Esophagus (tissue), 2 donors: ENCODE measurements at regions not wholly inside any gene's neighbourhood (a gene's known extent, or its start where the extent isn't known, plus 50 kb on each side); places are given as distances from the start of the nearest gene placed in this dataset.
"Not testable (repeated sequence)": the region's sequence is repeated elsewhere in the genome, so short reads cannot be mapped to it uniquely, and the experiment has no call there.

Experiments used
- H3K27ac ChIP-seq, 2 donors: one replicate each; pipeline ENCODE4 v1.5.1; 2013; ENCODE audit warnings: low read depth in 2 of 2, mild to moderate bottlenecking in 2 of 2, inconsistent platforms in 1 of 2, low read length in 1 of 2, moderate library complexity in 1 of 2
- H3K27me3 ChIP-seq, 2 donors: one replicate each; pipeline ENCODE4 v1.6.1; 2013; ENCODE audit warnings: low read length in 2 of 2, control low read depth in 1 of 2, mild to moderate bottlenecking in 1 of 2; ENCODE audit not compliant: insufficient read depth in 2 of 2, control insufficient read depth in 1 of 2
- H3K36me3 ChIP-seq, 2 donors: one replicate each; pipeline ENCODE4 v1.6.1; 2013; ENCODE audit warnings: low read length in 1 of 2; ENCODE audit not compliant: control insufficient read depth in 2 of 2, insufficient read depth in 2 of 2
- H3K4me1 ChIP-seq, 2 donors: one replicate each; pipeline ENCODE4 v1.6.1; 2013; ENCODE audit warnings: low read length in 1 of 2; ENCODE audit not compliant: control insufficient read depth in 2 of 2, insufficient read depth in 2 of 2
- H3K4me3 ChIP-seq, 2 donors: one replicate each; pipeline ENCODE4 v1.5.1; 2013; ENCODE audit warnings: low read length in 2 of 2, mild to moderate bottlenecking in 2 of 2, low read depth in 1 of 2, moderate library complexity in 1 of 2
- H3K9me3 ChIP-seq, 2 donors: one replicate each; pipeline ENCODE4 v1.6.1; 2013; ENCODE audit warnings: mild to moderate bottlenecking in 2 of 2, low read depth in 1 of 2, low read length in 1 of 2, moderate library complexity in 1 of 2; ENCODE audit not compliant: control insufficient read depth in 2 of 2, insufficient read depth in 1 of 2
- WGBS, 2 donors: extraction: QIAGEN DNeasy Blood & Tissue Kit; methylation state at CpG; one replicate each; pipeline ENCODE4 v1.1.7; 2013; 5-methylcytosine and 5-hydroxymethylcytosine counted together
- donor health status: healthy with polysubstance abuse.
- donor health status: Bipolar disorder and iron deficiency.

DNA sequence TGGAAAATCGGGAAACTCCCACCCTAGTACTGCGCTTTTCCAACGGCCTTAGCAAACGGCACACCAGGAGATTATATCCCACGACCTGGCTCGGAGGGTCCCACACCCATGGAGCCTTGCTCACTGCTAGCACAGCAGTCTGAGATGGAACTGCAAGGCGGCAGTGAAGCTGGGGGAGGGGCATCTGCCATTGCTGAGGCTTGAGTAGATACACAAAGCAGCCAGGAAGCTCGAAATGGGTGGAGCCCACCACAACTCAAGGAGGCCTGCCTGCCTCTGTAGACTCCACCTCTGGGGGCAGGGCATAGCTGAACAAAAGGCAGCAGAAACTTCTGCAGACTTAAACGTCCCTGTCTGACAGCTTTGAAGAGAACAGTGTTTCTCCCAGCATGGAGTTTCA, 77.8 kb upstream of the SMIM31 start:
- H3K4me3 ChIP-seq, H3K27me3 ChIP-seq, H3K36me3 ChIP-seq, H3K4me1 ChIP-seq, H3K27ac ChIP-seq, H3K9me3 ChIP-seq: not testable (repeated sequence)
- 76 to 77% methylated on average over 9 of the region's 9 CpGs for WGBS, 2 donors

DNA sequence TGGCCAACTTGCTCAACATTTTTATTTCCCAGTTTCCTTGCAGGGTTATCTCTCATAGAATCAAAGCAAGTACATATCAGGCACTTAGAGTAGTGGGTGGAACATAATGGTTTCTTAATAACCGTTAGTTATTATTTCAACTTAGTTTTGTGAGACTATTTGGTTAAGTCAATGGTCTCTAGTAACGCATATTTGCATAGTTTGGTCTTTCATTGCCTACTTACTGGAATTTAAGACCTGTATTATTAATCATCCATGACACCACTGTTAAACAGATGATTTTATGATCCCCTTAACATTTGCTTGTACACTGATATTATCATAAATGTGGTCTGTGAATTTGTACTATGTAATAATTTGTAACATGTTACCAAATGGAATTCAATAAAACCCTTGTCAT, 70.9 kb upstream of the SMIM31 start:
- no peak overlapping the region for H3K27ac ChIP-seq
- H3K4me3 ChIP-seq, result no peak overlapping the region
- no peaks in the 10 kb centered on the region for H3K9me3 ChIP-seq
- no peaks in the 10 kb centered on the region for H3K36me3 ChIP-seq
- no peaks in the 10 kb centered on the region for H3K4me1 ChIP-seq
- H3K27me3 ChIP-seq, result no peaks in the 10 kb centered on the region
- 71 to 75% methylated on average over 2 of the region's 2 CpGs for WGBS, 2 donors

GRCh38 chr4:164695650-164696049, 58.3 kb upstream of the SMIM31 start:
- no peak overlapping the region for H3K27ac ChIP-seq
- H3K36me3 ChIP-seq, result no peaks in the 10 kb centered on the region
- no peak overlapping the region for H3K4me3 ChIP-seq
- WGBS, 2 donors, result 75 to 76% methylated on average over 3 of the region's 3 CpGs
- no peaks in the 10 kb centered on the region for H3K4me1 ChIP-seq
- H3K27me3 ChIP-seq, result no peaks in the 10 kb centered on the region
- H3K9me3 ChIP-seq, result no peaks in the 10 kb centered on the region

GRCh38 chr4:164700471-164700870, 53.5 kb upstream of the SMIM31 start:
- Histone ChIP-seq H3K36me3 (no peaks in the 10 kb centered on the region), H3K9me3 (no peaks in the 10 kb centered on the region), H3K4me1 (no peaks in the 10 kb centered on the region), H3K4me3 (no peak overlapping the region), H3K27me3 (no peaks in the 10 kb centered on the region), H3K27ac (no peak overlapping the region)
- WGBS, 2 donors, result 64 to 72% methylated on average over 10 of the region's 10 CpGs

DNA sequence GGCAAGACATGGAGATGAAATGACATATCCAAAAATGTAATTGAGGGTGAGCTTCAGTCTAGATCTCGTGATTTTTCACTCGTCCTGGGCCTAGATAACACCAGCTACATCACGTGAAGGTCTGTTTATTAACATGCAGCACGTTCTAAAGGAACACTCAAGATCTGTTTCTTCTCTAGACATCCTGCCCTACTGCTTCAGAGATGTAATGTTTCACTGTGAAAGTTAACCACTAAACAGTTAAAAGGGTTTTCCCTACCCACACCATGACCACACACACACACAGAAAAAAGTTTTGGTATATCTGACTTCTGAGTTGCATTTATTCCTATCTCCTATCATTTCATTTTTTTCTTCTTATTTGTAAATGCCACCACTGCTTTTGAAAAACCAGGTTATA, 52.3 kb upstream of the SMIM31 start:
- 47 to 69% methylated on average over 4 of the region's 4 CpGs for WGBS, 2 donors
- H3K9me3 ChIP-seq, result no peaks in the 10 kb centered on the region

More for the DNA sequence above, 52.3 kb upstream of the SMIM31 start:
- Histone ChIP-seq H3K4me3 (no peak overlapping the region), H3K36me3 (no peaks in the 10 kb centered on the region), H3K4me1 (no peaks in the 10 kb centered on the region), H3K27me3 (no peaks in the 10 kb centered on the region), H3K27ac (no peak overlapping the region)
